HFFc6 (cell line): ENCODE measurements at regions not wholly inside any gene's neighbourhood (a gene's known extent, or its start where the extent isn't known, plus 50 kb on each side); places are given as distances from the start of the nearest gene placed in this dataset.

Experiments
- DNase-seq: peaks from one replicate; pipeline ENCODE4 v3.0.0-alpha.2; 2018
- H3K27ac Mint-ChIP-seq: 2 replicates; pipeline ENCODE4 v1.8.0; 2020; ENCODE audit warnings: mild to moderate bottlenecking, mixed read lengths
- H3K27me3 Mint-ChIP-seq: 2 replicates; pipeline ENCODE4 v1.8.0; 2021; ENCODE audit warnings: mild to moderate bottlenecking, moderate library complexity, mixed read lengths; ENCODE audit not compliant: insufficient read depth
- H3K36me3 Mint-ChIP-seq: 2 replicates; pipeline ENCODE4 v1.8.0; 2021; ENCODE audit warnings: low read depth, mixed read lengths
- H3K4me1 Mint-ChIP-seq: 2 replicates; pipeline ENCODE4 v1.8.0; 2020; ENCODE audit warnings: low read depth, mixed read lengths
- H3K4me3 Mint-ChIP-seq: 2 replicates; pipeline ENCODE4 v1.8.0; 2020; ENCODE audit warnings: mild to moderate bottlenecking, moderate library complexity, mixed read lengths
- H3K9me3 Mint-ChIP-seq: 2 replicates; pipeline ENCODE4 v1.8.0; 2020; ENCODE audit warnings: mild to moderate bottlenecking, mixed read lengths
- TF ChIP-seq, protein P1 (sequence below): fragments of 200-600 bp; sonication (generic); IDR thresholded peaks from 2 replicates; pipeline ENCODE4 v1.5.0; 2021; ENCODE audit warnings: antibody characterized with exemption, mild to moderate bottlenecking

DNA sequence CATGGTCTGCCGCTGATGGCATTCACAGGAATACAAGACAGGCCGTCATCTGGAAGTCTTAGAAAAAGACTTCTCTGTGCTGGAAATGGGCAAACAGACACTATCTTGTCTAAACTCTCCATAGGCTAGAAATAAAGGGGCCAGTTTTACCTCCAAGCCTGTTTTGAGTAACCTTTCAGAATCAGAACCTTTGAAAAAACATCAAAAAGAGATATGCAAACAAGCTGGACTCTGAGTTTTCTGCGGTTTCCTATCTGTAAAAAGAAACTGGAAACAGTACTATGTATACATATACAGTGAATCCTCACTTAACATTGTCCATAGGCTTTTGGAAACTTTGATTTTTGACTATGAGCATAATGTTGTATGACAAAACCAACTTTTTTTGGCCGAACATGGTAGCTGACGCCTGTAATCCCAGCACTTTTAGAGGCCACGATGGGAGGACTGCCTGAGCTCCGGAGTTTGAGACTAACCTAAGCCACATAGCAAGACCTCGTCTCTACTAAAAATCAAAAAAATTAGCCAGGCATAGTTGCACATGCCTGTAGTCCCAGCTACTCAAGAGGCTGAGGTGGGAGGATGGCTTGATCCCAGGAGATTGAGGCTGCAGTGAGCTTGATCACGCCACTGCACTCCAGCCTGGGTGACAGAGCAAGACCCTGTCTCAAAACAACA is 92.9 kb upstream of the MAX start:
- Mint-ChIP-seq H3K36me3 (no peaks in the 10 kb centered on the region), H3K27me3 (peaks cover 2% of the 10 kb centered on the region), H3K4me3 (no peak overlapping the region), H3K9me3 (no peaks in the 10 kb centered on the region), H3K4me1 (no peaks in the 10 kb centered on the region), H3K27ac (no peak overlapping the region)
- TF ChIP-seq, protein P1, sequence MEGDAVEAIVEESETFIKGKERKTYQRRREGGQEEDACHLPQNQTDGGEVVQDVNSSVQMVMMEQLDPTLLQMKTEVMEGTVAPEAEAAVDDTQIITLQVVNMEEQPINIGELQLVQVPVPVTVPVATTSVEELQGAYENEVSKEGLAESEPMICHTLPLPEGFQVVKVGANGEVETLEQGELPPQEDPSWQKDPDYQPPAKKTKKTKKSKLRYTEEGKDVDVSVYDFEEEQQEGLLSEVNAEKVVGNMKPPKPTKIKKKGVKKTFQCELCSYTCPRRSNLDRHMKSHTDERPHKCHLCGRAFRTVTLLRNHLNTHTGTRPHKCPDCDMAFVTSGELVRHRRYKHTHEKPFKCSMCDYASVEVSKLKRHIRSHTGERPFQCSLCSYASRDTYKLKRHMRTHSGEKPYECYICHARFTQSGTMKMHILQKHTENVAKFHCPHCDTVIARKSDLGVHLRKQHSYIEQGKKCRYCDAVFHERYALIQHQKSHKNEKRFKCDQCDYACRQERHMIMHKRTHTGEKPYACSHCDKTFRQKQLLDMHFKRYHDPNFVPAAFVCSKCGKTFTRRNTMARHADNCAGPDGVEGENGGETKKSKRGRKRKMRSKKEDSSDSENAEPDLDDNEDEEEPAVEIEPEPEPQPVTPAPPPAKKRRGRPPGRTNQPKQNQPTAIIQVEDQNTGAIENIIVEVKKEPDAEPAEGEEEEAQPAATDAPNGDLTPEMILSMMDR = no peak
- DNase-seq = no peak

DNA sequence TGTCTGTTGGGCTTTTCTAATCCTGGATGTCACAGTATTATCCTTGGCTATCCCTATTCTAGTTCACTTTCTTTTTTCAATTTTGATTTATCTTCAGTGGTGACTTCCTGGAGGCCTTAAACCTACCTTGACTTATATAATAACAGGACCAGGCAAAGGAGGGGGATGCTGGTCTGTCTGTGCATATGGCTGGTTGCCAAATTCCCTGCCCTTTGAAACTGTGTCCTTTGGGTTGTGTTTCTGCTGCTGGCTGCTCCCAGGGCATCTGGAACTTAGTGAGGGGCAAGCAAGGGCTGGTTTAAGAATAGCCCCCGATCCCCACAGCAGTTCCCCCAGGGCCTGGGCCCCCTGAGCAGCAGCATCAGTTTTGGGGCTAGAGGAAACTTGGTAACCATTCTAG is 96.0 kb upstream of the MAX start:
- Mint-ChIP-seq H3K4me1 (no peaks in the 10 kb centered on the region), H3K36me3 (peaks cover 7% of the 10 kb centered on the region), H3K27ac (no peak overlapping the region), H3K9me3 (0 out of 2 replicates have a peak, but pooled peaks cover 2% of the 10 kb centered on the region), H3K27me3 (peaks cover 2% of the 10 kb centered on the region), H3K4me3 (no peak overlapping the region)
- no peak for DNase-seq
- TF ChIP-seq, protein P1 = no peak

DNA sequence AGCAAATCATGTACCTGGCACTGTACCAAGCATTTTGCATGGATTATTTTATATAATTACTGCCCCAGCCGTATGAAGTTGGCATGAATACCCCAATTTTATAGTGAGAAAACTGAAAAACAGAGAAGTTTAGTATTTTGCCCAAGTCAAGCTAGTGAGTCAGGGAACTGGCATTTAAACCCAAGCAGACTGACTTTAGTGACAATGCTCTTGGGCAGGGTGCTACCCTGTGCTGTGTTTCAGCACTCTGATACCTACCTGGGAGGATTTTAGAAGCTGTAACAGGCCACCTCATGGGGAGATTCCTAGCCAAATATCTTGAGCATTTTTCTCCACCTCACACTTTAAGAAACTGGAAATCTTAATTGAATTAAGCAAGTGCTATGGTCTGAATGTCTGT is 98.1 kb upstream of the MAX start:
- 0 out of 2 replicates have a peak, but pooled peaks cover 5% of the 10 kb centered on the region for H3K9me3 Mint-ChIP-seq
- peaks cover 5% of the 10 kb centered on the region for H3K4me1 Mint-ChIP-seq
- TF ChIP-seq, protein P1 = no peak
- peaks cover 10% of the 10 kb centered on the region for H3K36me3 Mint-ChIP-seq
- H3K4me3 Mint-ChIP-seq = no peak overlapping the region
- no peak overlapping the region for H3K27ac Mint-ChIP-seq
- peak; percentile 1 for DNase-seq
- peaks cover 2% of the 10 kb centered on the region for H3K27me3 Mint-ChIP-seq

DNA sequence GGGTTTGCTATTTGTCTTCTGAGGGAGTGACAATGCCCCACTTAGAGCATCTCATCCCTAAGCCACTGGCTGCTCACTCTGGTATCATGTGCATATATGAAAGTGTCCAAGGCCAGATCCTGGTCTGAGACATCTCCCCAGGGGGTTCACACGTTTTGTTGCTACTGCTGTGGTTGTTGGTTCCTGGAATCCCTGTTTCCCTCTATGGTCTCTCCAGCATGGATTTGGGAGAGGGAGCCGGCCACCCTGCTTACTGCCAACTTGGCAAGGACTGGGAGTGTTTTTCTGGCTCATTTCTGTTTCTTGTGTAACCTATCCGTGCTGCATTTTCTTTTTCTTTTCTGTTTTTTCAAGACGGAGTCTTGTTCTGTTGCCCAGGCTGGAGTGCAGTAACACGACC is 101.3 kb upstream of the MAX start:
- Mint-ChIP-seq H3K27me3 (no peaks in the 10 kb centered on the region; the same call in 1 of the 2 replicates), H3K4me1 (peaks cover 30% of the 10 kb centered on the region), H3K27ac (no peak overlapping the region), H3K9me3 (0 out of 2 replicates have a peak, but pooled peaks cover 5% of the 10 kb centered on the region), H3K4me3 (no peak overlapping the region), H3K36me3 (peaks cover 10% of the 10 kb centered on the region)
- DNase-seq = no peak
- TF ChIP-seq, protein P1 = no peak

- no peak for DNase-seq
- Mint-ChIP-seq H3K4me3 (no peak overlapping the region), H3K4me1 (peaks cover 32% of the 10 kb centered on the region), H3K27ac (no peak overlapping the region), H3K9me3 (0 out of 2 replicates have a peak, but pooled peaks cover 5% of the 10 kb centered on the region), H3K27me3 (no peaks in the 10 kb centered on the region; the same call in 1 of the 2 replicates), H3K36me3 (peaks cover 10% of the 10 kb centered on the region)
- TF ChIP-seq, protein P1 = no peak
Measured at GRCh38 chr14:65204056-65204455, 101.7 kb upstream of the MAX start.
